ENCODE measurements at regions not wholly inside any gene's neighbourhood (a gene's known extent, or its start where the extent isn't known, plus 50 kb on each side); places are given as distances from the start of the nearest gene placed in this dataset.

DNA sequence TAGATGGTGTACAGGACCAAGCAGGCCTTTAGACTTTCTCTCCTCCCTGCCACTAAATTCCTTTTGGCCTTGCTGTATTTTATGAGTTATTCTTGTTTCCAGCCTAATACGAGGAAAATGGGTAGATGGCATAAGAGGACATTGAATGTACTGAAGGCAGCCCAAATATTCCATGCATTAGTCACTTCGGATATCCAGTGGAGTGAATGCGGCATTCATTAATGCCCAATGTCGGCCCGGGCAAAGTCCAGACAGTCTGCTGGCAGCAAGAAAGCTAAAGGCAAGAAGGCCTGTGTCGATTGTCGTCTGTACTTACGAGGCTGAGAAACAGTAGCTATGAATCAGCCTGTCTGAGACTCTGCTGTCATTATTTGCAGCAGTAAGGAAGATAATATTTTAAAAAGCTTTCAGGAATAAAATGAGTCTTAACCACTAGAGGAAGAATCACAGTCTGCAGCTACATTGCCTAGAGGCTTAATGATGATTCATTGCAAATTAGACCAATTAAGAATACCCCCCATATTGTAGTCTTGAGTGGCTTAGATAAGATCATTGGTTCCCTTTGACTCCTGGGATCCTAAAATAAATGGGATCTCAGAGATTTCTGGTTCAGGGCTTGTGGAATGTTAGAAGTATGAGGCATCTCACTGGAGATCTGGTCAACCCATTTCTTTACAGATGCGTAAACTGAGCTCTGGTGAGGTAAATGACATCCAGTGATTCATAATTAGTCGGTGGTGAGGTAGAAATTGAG is 534.1 kb upstream of the JAG1 start:
- TF ChIP-seq, protein P1, sequence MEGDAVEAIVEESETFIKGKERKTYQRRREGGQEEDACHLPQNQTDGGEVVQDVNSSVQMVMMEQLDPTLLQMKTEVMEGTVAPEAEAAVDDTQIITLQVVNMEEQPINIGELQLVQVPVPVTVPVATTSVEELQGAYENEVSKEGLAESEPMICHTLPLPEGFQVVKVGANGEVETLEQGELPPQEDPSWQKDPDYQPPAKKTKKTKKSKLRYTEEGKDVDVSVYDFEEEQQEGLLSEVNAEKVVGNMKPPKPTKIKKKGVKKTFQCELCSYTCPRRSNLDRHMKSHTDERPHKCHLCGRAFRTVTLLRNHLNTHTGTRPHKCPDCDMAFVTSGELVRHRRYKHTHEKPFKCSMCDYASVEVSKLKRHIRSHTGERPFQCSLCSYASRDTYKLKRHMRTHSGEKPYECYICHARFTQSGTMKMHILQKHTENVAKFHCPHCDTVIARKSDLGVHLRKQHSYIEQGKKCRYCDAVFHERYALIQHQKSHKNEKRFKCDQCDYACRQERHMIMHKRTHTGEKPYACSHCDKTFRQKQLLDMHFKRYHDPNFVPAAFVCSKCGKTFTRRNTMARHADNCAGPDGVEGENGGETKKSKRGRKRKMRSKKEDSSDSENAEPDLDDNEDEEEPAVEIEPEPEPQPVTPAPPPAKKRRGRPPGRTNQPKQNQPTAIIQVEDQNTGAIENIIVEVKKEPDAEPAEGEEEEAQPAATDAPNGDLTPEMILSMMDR (IDR thresholded peaks at IDR 0.05): no peak
- H3K36me3 ChIP-seq: no peaks in the 10 kb centered on the region
- no peaks in the 10 kb centered on the region for H3K27me3 ChIP-seq (ENCODE audit: low read depth)
- no peak for DNase-seq
- H3K9me3 ChIP-seq: no peaks in the 10 kb centered on the region
- intact Hi-C loops (cut with DNase I): no loop called here
- ATAC-seq: no peak
- no peak overlapping the region for H3K27ac ChIP-seq
- H3K4me3 ChIP-seq: no peak overlapping the region
- peaks cover 11% of the 10 kb centered on the region for H3K4me1 ChIP-seq

DNA sequence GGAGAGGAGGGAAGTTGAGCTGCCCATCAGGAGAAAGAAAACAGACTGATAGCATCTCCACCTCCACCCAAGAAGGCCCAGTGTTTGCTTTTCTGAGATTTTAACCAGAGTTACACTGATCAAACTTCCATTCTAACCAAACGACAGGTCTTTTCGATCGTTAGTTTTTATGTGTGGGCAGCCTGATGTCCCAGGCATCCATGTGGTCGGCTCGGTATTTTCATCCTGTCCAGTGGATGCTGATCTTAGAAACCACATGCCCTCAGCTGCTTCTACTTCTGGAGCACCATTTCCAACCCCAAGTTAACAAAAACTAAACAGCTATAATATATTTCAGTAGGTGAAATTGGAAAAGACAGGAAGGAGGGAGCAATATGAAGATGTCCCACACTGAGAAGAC is 536.8 kb upstream of the JAG1 start:
- Histone ChIP-seq H3K36me3 (no peaks in the 10 kb centered on the region), H3K4me3 (no peak overlapping the region), H3K27me3 (ENCODE audit: low read depth) (no peaks in the 10 kb centered on the region), H3K9me3 (no peaks in the 10 kb centered on the region), H3K4me1 (peaks cover 3% of the 10 kb centered on the region), H3K27ac (no peak overlapping the region)
- TF ChIP-seq, protein P1 (IDR thresholded peaks at IDR 0.05): no peak
- intact Hi-C loops (cut with DNase I): no loop called here
- no peak for DNase-seq
- ATAC-seq: no peak

DNA sequence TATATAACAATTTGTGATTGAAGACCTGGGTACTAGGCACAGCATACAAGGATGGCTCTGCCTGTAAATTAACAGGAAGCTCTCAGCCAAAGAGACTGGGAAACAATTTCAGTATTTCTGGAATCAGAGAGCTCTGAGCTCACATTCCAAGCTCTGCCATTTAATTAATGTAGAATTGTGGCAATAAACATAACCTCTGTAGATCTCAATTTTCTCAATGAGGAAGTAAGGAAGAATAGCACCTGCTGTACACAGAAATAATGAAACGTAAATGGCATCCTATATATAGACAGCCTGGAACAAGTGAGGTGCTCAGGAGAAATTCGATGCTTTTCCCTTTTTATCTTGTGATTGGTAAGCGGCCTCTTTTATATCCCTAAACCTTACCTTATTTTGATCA is 538.5 kb upstream of the JAG1 start:
- Histone ChIP-seq H3K4me3 (no peak overlapping the region), H3K36me3 (no peaks in the 10 kb centered on the region), H3K9me3 (no peaks in the 10 kb centered on the region), H3K4me1 (peaks cover 16% of the 10 kb centered on the region), H3K27ac (no peak overlapping the region), H3K27me3 (ENCODE audit: low read depth) (no peaks in the 10 kb centered on the region)
- TF ChIP-seq, protein P1 (IDR thresholded peaks at IDR 0.05): no peak
- intact Hi-C loops (cut with DNase I): no loop called here
- DNase-seq (no peak), ATAC-seq (no peak)

DNA sequence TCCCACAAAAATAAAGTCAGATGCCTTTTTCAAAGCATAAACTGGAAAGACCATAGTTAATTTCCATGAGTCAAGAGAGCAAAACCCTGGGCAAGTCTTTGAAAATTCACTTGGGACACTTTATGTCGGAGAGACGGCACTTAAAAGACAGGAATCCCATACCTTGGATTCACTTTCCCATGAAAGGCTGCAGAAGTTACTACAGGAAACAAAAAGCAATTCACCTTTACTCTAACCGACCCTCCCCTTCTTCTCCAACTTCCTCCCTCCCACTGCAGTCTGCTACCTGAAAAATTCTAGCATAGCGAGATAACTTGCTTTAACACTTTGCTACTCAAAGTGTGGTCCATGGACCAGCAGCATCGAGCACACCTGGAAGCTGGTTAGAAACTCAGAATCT is 539.1 kb upstream of the JAG1 start:
- TF ChIP-seq, protein P1 (IDR thresholded peaks at IDR 0.05): no peak
- Histone ChIP-seq H3K9me3 (no peaks in the 10 kb centered on the region), H3K36me3 (no peaks in the 10 kb centered on the region), H3K4me3 (no peak overlapping the region), H3K27ac (no peak overlapping the region), H3K27me3 (ENCODE audit: low read depth) (no peaks in the 10 kb centered on the region), H3K4me1 (peaks cover 22% of the 10 kb centered on the region)
- intact Hi-C loops (cut with DNase I): no loop called here
- DNase-seq: no peak
- no peak for ATAC-seq

DNA sequence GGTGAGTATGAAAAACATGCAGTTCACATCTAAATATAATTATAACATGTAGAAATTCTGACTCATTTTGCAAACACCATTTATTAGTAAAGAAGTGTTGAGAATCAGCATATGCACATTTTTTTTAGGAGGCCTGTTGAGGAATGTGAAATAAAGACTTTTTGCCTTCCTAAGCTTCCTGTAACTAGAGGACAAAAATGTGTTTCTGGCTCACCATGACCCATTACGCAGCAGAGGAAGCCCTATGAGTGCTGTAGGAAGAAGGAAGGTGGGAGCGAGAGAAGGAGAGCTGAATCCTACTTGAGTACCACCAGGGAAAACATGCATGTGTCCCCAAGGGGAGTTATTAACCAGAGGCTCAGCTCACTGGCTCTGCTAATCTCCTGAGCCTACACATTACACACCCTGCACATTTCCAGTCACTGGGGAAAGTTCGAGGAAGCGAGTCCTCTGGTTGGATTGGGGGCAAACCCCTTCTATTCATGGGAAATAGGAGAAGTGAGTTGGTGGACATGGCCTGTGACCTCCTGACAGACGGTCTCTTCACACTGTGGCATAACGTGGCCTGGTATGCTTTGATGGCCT is 540.5 kb upstream of the JAG1 start:
- peaks cover 31% of the 10 kb centered on the region for H3K4me1 ChIP-seq
- no peak overlapping the region for H3K4me3 ChIP-seq
- DNase-seq: no peak
- intact Hi-C loops (cut with DNase I): no loop called here
- H3K9me3 ChIP-seq: no peaks in the 10 kb centered on the region
- H3K27ac ChIP-seq: no peak overlapping the region
- no peaks in the 10 kb centered on the region for H3K36me3 ChIP-seq
- H3K27me3 ChIP-seq (ENCODE audit: low read depth): no peaks in the 10 kb centered on the region
- ATAC-seq: no peak
- TF ChIP-seq, protein P1 (IDR thresholded peaks at IDR 0.05): no peak
